Heart right ventricle (tissue), 16 donors: ENCODE measurements at regions not wholly inside any gene's neighbourhood (a gene's known extent, or its start where the extent isn't known, plus 50 kb on each side); places are given as distances from the start of the nearest gene placed in this dataset.

Experiments
- ATAC-seq, 8 donors: fragments of 200-7000 bp; cut with Tn5 transposase; one replicate each; pipeline ENCODE4 v1.9.1; 2020; ENCODE audit warnings: mild to moderate bottlenecking in 8 of 8, moderate library complexity in 8 of 8, moderate number of reproducible peaks in 1 of 8
- DNase-seq, 2 donors: peaks; one replicate each; pipeline ENCODE4 v3.0.0-alpha.2; 2020
- H3K27ac ChIP-seq, 10 donors: fragments of 200-600 bp; sonication (generic) in 2 of 10; one replicate each; pipeline versions ENCODE4 v1.5.0 to v1.8.0; 2020 to 2022; ENCODE audit warnings: mild to moderate bottlenecking in 3 of 10
- H3K27me3 ChIP-seq, 7 donors: fragments of 200-600 bp; one replicate each; pipeline ENCODE4 v1.8.0; 2021 to 2022; ENCODE audit warnings: mild to moderate bottlenecking in 2 of 7
- H3K36me3 ChIP-seq, 9 donors: fragments of 200-600 bp; sonication (generic) in 1 of 9; one replicate each; pipeline versions ENCODE4 v1.5.0 to v1.8.0; 2020 to 2022; ENCODE audit warnings: mild to moderate bottlenecking in 2 of 9
- H3K4me1 ChIP-seq, 9 donors: fragments of 200-600 bp; sonication (generic) in 1 of 9; one replicate each; pipeline versions ENCODE4 v1.5.0 to v1.8.0; 2020 to 2022; ENCODE audit warnings: mild to moderate bottlenecking in 4 of 9
- H3K4me3 ChIP-seq, 10 donors: fragments of 200-600 bp; sonication (generic) in 2 of 10; one replicate each; pipeline versions ENCODE4 v1.5.0 to v1.8.0; 2020 to 2022; ENCODE audit warnings: mild to moderate bottlenecking in 7 of 10, moderate library complexity in 2 of 10
- H3K9me3 ChIP-seq, 11 donors: fragments of 200-600 bp in 10 of 11; sonication (generic) in 2 of 11; one replicate each; pipeline versions ENCODE4 v1.5.0 to v1.8.0; 2013 to 2022; ENCODE audit warnings: mild to moderate bottlenecking in 2 of 11, control low read depth in 1 of 11, moderate library complexity in 1 of 11
- CTCF ChIP-seq, 9 donors: fragments of 200-600 bp; sonication (generic) in 2 of 9; IDR thresholded peaks; one replicate each; pipeline versions ENCODE4 v1.5.0 to v1.8.0; 2021 to 2022; ENCODE audit warnings: antibody characterized with exemption in 9 of 9, mild to moderate bottlenecking in 5 of 9, moderate library complexity in 1 of 9
- WGBS, 2 donors: extraction: QIAGEN DNeasy Blood & Tissue Kit; methylation state at CpG; one replicate each; pipeline ENCODE4 v1.1.7; 2013; ENCODE audit warnings: inconsistent platforms in 1 of 2; 5-methylcytosine and 5-hydroxymethylcytosine counted together
- intact Hi-C, 10 donors: fragments of 100-400 bp; cut with DNase I; formaldehyde crosslinking; loops; one replicate each; pipeline versions ENCODE4 v1.11.1 to v1.14.2; 2022
- donor health status: Arrhythmogenic right ventricular cardiomyopathy.
- donor health status: ischemic (EF 13 %, LVEDD 7.1; RV severe dilation, severe dysfunction).
- donor health status: healthy with polysubstance abuse.
- donor health status: DM: no; HTN: yes; CAD: no.
- donor health status: DM: no; HTN: no; CAD: no.
- donor health status: ischemic (EF 25% LVEDD 6.9; RV normal size, moderate dysfunction).
- donor health status: ischemic (EF 25% LVEDD 5.7; RV mildly dilated, moderate dysfunction).
- donor health status: healthy.
- donor health status: DM: yes; HTN: yes; CAD: no.
- donor health status: Ischemic cardiomyopathy.
- donor health status: ischemic (EF 35%, LVEDD 5.7; RV mildly dilated, moderate dysfunction).
- donor health status: nonischemic (EF 11% LVEDD 7.7; RV severe dilation, severe dysfunction).
- donor health status: DM: yes; HTN: yes; CAD: no.
- donor health status: PGD.
- donor health status: ischemic (EF 29% LVEDD 5.4; RV normal size, mild dysfunction).
- donor health status: nonischemic (EF 23%, LVEDD 6.1; RV moderate dilation, normal function).

GRCh38 chr1:177495878-177496277 is 325.1 kb downstream of the BRINP2 start:
- Histone ChIP-seq H3K27me3 (peaks cover 0 to 10% (median 0%) of the 10 kb centered on the region in 7 donors), H3K27ac (no peak overlapping the region), H3K36me3 (no peaks in the 10 kb centered on the region), H3K9me3 (peaks cover 0 to 42% (median 9%) of the 10 kb centered on the region in 11 donors), H3K4me3 (no peak overlapping the region), H3K4me1 (no peaks in the 10 kb centered on the region)
- intact Hi-C loops = no loop called here
- DNase-seq = no peak
- no peak for ATAC-seq
- WGBS, 2 donors = 68 to 82% methylated on average over 2 of the region's 2 CpGs
- no peak for TF ChIP-seq CTCF (IDR thresholded peaks at IDR 0.05)

- DNase-seq (no peak), ATAC-seq (no peak)
- Histone ChIP-seq H3K4me1 (no peaks in the 10 kb centered on the region), H3K36me3 (no peaks in the 10 kb centered on the region), H3K27ac (no peak overlapping the region), H3K27me3 (peaks cover 0 to 38% (median 0%) of the 10 kb centered on the region in 7 donors), H3K9me3 (peaks cover 0 to 8% (median 0%) of the 10 kb centered on the region in 11 donors), H3K4me3 (no peak overlapping the region)
- WGBS, 2 donors = 86 to 92% methylated on average over 2 of the region's 2 CpGs
- no peak for TF ChIP-seq CTCF (IDR thresholded peaks at IDR 0.05)
- intact Hi-C loops = no loop called here
These were observed 320.0 kb downstream of the BRINP2 start for GRCh38 chr1:177490786-177491185.

GRCh38 chr1:177490036-177490639 is 319.4 kb downstream of the BRINP2 start:
- no peak for DNase-seq
- Histone ChIP-seq H3K27me3 (peaks cover 0 to 38% (median under 1%) of the 10 kb centered on the region in 7 donors), H3K4me3 (no peak overlapping the region), H3K27ac (no peak overlapping the region), H3K9me3 (peaks cover 0 to 6% (median 0%) of the 10 kb centered on the region in 11 donors), H3K4me1 (no peaks in the 10 kb centered on the region), H3K36me3 (no peaks in the 10 kb centered on the region)
- no peak for TF ChIP-seq CTCF (IDR thresholded peaks at IDR 0.05)
- ATAC-seq = no peak
- WGBS, 2 donors = 77 to 85% methylated on average over 6 of the region's 6 CpGs
- intact Hi-C loops = no loop called here

GRCh38 chr1:177488722-177489121 is 318.0 kb downstream of the BRINP2 start:
- no peak for TF ChIP-seq CTCF (IDR thresholded peaks at IDR 0.05)
- Histone ChIP-seq H3K4me1 (no peaks in the 10 kb centered on the region), H3K9me3 (peaks cover 0 to 6% (median 0%) of the 10 kb centered on the region in 11 donors), H3K27ac (no peak overlapping the region), H3K27me3 (peaks cover 0 to 39% (median 6%) of the 10 kb centered on the region in 7 donors), H3K4me3 (no peak overlapping the region), H3K36me3 (no peaks in the 10 kb centered on the region)
- intact Hi-C loops = no loop called here
- ATAC-seq (no peak), DNase-seq (no peak)
- WGBS, 2 donors = 41 to 56% methylated on average over 2 of the region's 2 CpGs
